Right lobe of liver (tissue), 4 donors: ENCODE measurements at regions not wholly inside any gene's neighbourhood (a gene's known extent, or its start where the extent isn't known, plus 50 kb on each side); places are given as distances from the start of the nearest gene placed in this dataset.

Experiments
- POLR2A ChIP-seq: fragments of 450-650 bp; IDR thresholded peaks from one replicate; pipeline ENCODE4 v1.6.1; 2017; ENCODE audit warnings: antibody characterized with exemption, mild to moderate bottlenecking
- TF ChIP-seq, protein P1 (sequence below), 4 donors: fragments of 200-600 bp in 3 of 4; fragments of 450-650 bp in 1 of 4; IDR thresholded peaks; one replicate each; pipeline versions ENCODE4 v1.5.1 to v1.8.0; 2016 to 2022; ENCODE audit warnings: antibody characterized with exemption in 4 of 4, mild to moderate bottlenecking in 2 of 4
- donor health status: DM: no; HTN: no; CAD: no.
- donor health status: DM: no; HTN: no; CAD: no.
- donor health status: DM: no; HTN: yes; CAD: no.

DNA sequence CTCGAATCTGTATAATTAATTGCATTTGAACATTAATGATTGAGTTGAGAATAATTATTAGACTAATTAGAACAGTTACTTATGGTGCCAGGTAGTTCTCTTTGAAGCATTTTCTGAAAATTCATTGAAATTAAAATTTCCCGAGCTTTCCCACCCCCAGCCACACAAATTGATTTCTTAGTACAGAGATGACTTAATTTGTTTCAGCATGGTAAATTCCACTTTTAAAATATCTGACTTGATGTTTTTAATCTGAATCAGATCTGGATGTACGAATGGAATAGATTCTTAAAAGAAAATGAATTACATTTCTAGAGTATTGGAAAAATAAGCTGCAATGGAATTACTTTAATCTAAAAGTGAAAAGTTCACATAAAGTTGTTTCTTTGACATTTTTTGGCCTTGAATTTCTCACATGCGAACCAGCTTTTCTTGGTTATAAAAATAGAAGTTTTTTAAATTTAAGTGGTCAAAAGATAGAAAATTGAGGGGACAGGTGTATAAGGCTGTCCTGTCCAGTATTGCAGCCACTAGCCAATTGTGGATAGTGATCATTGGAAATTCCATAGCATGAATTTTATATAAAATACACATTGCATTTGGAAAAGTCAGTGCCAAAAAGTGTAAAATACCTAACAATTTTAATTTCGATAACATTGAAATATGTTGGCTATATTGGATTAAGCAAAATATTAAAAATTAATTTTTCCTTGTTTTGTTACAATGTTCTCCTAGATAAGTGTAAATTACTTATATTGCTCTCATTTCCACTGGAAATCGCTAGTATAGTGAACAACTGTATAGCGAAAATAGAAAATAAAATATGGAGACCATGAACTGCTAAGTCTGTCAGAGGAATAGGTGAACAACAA, 102.9 kb downstream of the OR2B2 start:
- TF ChIP-seq, protein P1, sequence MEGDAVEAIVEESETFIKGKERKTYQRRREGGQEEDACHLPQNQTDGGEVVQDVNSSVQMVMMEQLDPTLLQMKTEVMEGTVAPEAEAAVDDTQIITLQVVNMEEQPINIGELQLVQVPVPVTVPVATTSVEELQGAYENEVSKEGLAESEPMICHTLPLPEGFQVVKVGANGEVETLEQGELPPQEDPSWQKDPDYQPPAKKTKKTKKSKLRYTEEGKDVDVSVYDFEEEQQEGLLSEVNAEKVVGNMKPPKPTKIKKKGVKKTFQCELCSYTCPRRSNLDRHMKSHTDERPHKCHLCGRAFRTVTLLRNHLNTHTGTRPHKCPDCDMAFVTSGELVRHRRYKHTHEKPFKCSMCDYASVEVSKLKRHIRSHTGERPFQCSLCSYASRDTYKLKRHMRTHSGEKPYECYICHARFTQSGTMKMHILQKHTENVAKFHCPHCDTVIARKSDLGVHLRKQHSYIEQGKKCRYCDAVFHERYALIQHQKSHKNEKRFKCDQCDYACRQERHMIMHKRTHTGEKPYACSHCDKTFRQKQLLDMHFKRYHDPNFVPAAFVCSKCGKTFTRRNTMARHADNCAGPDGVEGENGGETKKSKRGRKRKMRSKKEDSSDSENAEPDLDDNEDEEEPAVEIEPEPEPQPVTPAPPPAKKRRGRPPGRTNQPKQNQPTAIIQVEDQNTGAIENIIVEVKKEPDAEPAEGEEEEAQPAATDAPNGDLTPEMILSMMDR (IDR thresholded peaks at IDR 0.05), result no peak
- TF ChIP-seq POLR2A, result no peak
